ENCODE measurements at regions not wholly inside any gene's neighbourhood (a gene's known extent, or its start where the extent isn't known, plus 50 kb on each side); places are given as distances from the start of the nearest gene placed in this dataset.

DNA sequence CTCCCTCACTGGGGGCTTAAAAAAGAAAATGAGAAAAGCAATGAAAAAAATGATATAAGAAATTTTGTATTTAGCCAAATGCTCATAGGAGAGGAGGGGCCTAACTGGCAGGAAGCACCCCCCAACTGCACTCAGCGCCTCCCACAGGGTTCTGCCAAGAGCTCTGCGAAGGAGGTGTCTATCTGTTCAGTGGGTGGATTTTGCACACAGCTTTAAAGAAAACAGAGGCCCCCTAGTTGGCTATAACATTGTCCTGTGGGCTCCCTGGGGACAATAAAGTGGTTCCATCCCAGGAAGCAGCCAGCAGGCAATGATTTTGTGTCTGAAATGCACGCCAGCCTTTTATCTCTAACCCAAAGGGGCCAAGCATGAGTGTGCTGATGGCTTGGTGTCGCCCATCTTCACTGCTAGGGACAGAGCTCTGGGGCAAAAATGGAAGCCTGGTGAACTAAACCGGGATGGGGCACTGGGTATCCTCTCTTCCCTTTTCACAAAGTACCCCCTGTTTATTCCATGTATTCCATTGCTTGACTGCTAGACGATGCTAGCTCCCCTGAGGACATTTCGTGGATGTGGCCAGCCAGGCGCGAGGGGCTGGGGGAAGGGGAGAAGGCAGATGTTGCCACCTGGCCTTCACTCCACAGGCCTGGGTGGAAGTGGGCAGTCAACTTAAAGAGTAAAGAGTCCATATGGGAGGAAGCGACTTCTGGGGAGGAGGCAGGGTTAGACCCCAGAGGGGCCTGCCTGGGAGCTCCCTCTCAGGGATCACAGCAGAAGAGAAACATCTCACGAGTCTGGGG is 205.7 kb downstream of the CYP26B1 start:
- 11% methylated on average over 11 of the region's 11 CpGs for WGBS (ENCODE audit: insufficient coverage, insufficient replicate concordance, low lambda C conversion rate, missing lambda C conversion rate)
- H3K9ac ChIP-seq (ENCODE audit: control insufficient read depth, insufficient read depth, low read length): no peak overlapping the region
- ChIA-PET CTCF (interaction anchor here (1.9 kb wide), 1 partner anchor 18 kb away, joined by 10 read pairs; no protein-coding TSS in a partner anchor), SMC1A (ENCODE audit: uncharacterized antibody, unreplicated experiment) (interaction anchor here (1.0 kb wide), 1 partner anchor 56 kb away, joined by 3 read pairs; no protein-coding TSS in a partner anchor), RAD21 (ENCODE audit: unreplicated experiment) (no interaction called here), POLR2A (no interaction called here)
- no peaks in the 10 kb centered on the region for H4K20me1 ChIP-seq (ENCODE audit: control insufficient read depth, insufficient read depth)
- no peaks in the 10 kb centered on the region for H3K36me3 ChIP-seq (ENCODE audit: control insufficient read depth in 2 of 2, insufficient read depth in 2 of 2, low read length in 1 of 2)
- no peak overlapping the region for H3K4me2 ChIP-seq (ENCODE audit: control insufficient read depth, insufficient read depth)
- no peak overlapping the region for H2AFZ ChIP-seq (ENCODE audit: control insufficient read depth, low read depth, low read length)
- BruUV-seq (replicated peaks): no TSS peak
- no peaks in the 10 kb centered on the region; a peak in 2 of 4 replicates for H3K27me3 ChIP-seq (replicated peaks in 1 of 2; ENCODE audit: control insufficient read depth in 2 of 2, insufficient read depth in 2 of 2, low read length in 1 of 2)
- H3K27ac ChIP-seq (ENCODE audit: control insufficient read depth, insufficient read depth): no peak overlapping the region
- in situ Hi-C loops (cut with MboI): no loop called here
- intact Hi-C loops (cut with micrococcal nuclease; ENCODE audit: unreplicated experiment): no loop called here
- no peaks in the 10 kb centered on the region for H3K79me2 ChIP-seq (ENCODE audit: control insufficient read depth, insufficient read depth, low read length)
- no peak for DNase-seq (ENCODE audit: low read depth, low spot score)
- ATAC-seq: no peak
- no peaks in the 10 kb centered on the region for H3K9me3 ChIP-seq (replicated peaks; ENCODE audit: control insufficient read depth, insufficient read depth, low read length)
- H3K4me3 ChIP-seq: no peak overlapping the region
- no peaks in the 10 kb centered on the region for H3K4me1 ChIP-seq (ENCODE audit: control insufficient read depth, insufficient read depth, low read length)
- no peak for FAIRE-seq
- TF ChIP-seq, protein P1, sequence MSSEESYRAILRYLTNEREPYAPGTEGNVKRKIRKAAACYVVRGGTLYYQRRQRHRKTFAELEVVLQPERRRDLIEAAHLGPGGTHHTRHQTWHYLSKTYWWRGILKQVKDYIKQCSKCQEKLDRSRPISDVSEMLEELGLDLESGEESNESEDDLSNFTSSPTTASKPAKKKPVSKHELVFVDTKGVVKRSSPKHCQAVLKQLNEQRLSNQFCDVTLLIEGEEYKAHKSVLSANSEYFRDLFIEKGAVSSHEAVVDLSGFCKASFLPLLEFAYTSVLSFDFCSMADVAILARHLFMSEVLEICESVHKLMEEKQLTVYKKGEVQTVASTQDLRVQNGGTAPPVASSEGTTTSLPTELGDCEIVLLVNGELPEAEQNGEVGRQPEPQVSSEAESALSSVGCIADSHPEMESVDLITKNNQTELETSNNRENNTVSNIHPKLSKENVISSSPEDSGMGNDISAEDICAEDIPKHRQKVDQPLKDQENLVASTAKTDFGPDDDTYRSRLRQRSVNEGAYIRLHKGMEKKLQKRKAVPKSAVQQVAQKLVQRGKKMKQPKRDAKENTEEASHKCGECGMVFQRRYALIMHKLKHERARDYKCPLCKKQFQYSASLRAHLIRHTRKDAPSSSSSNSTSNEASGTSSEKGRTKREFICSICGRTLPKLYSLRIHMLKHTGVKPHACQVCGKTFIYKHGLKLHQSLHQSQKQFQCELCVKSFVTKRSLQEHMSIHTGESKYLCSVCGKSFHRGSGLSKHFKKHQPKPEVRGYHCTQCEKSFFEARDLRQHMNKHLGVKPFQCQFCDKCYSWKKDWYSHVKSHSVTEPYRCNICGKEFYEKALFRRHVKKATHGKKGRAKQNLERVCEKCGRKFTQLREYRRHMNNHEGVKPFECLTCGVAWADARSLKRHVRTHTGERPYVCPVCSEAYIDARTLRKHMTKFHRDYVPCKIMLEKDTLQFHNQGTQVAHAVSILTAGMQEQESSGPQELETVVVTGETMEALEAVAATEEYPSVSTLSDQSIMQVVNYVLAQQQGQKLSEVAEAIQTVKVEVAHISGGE (CRISPR knock-in tag; IDR thresholded peaks at IDR 0.05): no peak
- TF ChIP-seq EGR1 (IDR thresholded peaks at IDR 0.05; ENCODE audit: borderline replicate concordance in 1 of 2, low read depth in 2 of 2, low read length in 2 of 2) (no peak), LARP7 (IDR thresholded peaks at IDR 0.05) (no peak), EED (IDR thresholded peaks at IDR 0.05; ENCODE audit: low read depth) (no peak), BCLAF1 (IDR thresholded peaks at IDR 0.05) (no peak), TCF7 (IDR thresholded peaks at IDR 0.05; ENCODE audit: borderline replicate concordance) (no peak), EZH2 (IDR thresholded peaks at IDR 0.05; ENCODE audit: borderline replicate concordance, control insufficient read depth, low read depth, low read length) (no peak), ZSCAN29 (IDR thresholded peaks at IDR 0.05) (no peak), HCFC1 (IDR thresholded peaks at IDR 0.05; ENCODE audit: low read length) (no peak), BMI1 (IDR thresholded peaks at IDR 0.05; ENCODE audit: borderline replicate concordance) (no peak), YBX1 (IDR thresholded peaks at IDR 0.05) (no peak)
- TF ChIP-seq, protein P2, sequence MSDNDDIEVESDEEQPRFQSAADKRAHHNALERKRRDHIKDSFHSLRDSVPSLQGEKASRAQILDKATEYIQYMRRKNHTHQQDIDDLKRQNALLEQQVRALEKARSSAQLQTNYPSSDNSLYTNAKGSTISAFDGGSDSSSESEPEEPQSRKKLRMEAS (IDR thresholded peaks at IDR 0.05; ENCODE audit: low read depth, low read length): no peak
- TF ChIP-seq, protein P3, sequence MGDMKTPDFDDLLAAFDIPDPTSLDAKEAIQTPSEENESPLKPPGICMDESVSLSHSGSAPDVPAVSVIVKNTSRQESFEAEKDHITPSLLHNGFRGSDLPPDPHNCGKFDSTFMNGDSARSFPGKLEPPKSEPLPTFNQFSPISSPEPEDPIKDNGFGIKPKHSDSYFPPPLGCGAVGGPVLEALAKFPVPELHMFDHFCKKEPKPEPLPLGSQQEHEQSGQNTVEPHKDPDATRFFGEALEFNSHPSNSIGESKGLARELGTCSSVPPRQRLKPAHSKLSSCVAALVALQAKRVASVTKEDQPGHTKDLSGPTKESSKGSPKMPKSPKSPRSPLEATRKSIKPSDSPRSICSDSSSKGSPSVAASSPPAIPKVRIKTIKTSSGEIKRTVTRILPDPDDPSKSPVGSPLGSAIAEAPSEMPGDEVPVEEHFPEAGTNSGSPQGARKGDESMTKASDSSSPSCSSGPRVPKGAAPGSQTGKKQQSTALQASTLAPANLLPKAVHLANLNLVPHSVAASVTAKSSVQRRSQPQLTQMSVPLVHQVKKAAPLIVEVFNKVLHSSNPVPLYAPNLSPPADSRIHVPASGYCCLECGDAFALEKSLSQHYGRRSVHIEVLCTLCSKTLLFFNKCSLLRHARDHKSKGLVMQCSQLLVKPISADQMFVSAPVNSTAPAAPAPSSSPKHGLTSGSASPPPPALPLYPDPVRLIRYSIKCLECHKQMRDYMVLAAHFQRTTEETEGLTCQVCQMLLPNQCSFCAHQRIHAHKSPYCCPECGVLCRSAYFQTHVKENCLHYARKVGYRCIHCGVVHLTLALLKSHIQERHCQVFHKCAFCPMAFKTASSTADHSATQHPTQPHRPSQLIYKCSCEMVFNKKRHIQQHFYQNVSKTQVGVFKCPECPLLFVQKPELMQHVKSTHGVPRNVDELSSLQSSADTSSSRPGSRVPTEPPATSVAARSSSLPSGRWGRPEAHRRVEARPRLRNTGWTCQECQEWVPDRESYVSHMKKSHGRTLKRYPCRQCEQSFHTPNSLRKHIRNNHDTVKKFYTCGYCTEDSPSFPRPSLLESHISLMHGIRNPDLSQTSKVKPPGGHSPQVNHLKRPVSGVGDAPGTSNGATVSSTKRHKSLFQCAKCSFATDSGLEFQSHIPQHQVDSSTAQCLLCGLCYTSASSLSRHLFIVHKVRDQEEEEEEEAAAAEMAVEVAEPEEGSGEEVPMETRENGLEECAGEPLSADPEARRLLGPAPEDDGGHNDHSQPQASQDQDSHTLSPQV (IDR thresholded peaks at IDR 0.05): no peak

All from GM12878 (cell line).